Vagina (tissue), 2 donors: ENCODE measurements at regions not wholly inside any gene's neighbourhood (a gene's known extent, or its start where the extent isn't known, plus 50 kb on each side); places are given as distances from the start of the nearest gene placed in this dataset.

Experiments
- POLR2A ChIP-seq, 2 donors: fragments of 450-650 bp; IDR thresholded peaks; one replicate each; pipeline ENCODE4 v1.6.1; 2017; ENCODE audit warnings: antibody characterized with exemption in 2 of 2, mild to moderate bottlenecking in 2 of 2, moderate library complexity in 2 of 2
- TF ChIP-seq, protein P1 (sequence below), 3 experiments: fragments of 450-650 bp in 2 of 3; fragments of 200-600 bp in 1 of 3; sonication (generic) in 1 of 3; IDR thresholded peaks; one replicate each; pipeline ENCODE4 v1.5.1; 2017 to 2019; ENCODE audit warnings: antibody characterized with exemption in 3 of 3, mild to moderate bottlenecking in 2 of 3, moderate library complexity in 2 of 3

DNA sequence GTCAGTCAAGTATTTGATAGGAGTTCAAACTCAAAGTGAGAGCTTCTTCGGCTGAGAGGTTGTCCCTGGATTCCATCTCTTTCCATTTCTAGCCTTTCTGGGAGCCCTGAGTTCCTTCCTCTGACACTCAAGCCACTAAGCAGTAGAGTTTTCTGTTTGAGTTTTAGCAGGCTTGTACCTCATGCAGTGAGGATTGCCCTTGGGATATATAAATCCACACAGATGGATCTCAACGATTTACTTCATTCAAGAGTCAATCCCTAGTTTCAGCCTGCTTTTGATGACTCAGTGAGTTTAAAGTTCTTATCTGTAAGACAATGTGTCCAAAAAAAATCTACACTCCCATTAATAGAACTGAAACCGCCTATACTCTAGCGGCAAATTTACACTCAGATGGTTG, 2240.9 kb upstream of the WWC1 start:
- TF ChIP-seq, protein P1, sequence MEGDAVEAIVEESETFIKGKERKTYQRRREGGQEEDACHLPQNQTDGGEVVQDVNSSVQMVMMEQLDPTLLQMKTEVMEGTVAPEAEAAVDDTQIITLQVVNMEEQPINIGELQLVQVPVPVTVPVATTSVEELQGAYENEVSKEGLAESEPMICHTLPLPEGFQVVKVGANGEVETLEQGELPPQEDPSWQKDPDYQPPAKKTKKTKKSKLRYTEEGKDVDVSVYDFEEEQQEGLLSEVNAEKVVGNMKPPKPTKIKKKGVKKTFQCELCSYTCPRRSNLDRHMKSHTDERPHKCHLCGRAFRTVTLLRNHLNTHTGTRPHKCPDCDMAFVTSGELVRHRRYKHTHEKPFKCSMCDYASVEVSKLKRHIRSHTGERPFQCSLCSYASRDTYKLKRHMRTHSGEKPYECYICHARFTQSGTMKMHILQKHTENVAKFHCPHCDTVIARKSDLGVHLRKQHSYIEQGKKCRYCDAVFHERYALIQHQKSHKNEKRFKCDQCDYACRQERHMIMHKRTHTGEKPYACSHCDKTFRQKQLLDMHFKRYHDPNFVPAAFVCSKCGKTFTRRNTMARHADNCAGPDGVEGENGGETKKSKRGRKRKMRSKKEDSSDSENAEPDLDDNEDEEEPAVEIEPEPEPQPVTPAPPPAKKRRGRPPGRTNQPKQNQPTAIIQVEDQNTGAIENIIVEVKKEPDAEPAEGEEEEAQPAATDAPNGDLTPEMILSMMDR (IDR thresholded peaks at IDR 0.05): no peak
- TF ChIP-seq POLR2A (IDR thresholded peaks at IDR 0.05): no peak
